Prostate gland (tissue), 2 donors: ENCODE measurements at regions not wholly inside any gene's neighbourhood (a gene's known extent, or its start where the extent isn't known, plus 50 kb on each side); places are given as distances from the start of the nearest gene placed in this dataset.

Experiments
- CTCF ChIP-seq, 4 experiments: fragments of 200-600 bp in 2 of 4; fragments of 450-650 bp in 2 of 4; sonication (generic) in 2 of 4; IDR thresholded peaks; 1 replicate in 3 of 4; 2 replicates in 1 of 4; pipeline ENCODE4 v1.5.1; 2016 to 2019; ENCODE audit warnings: antibody characterized with exemption in 4 of 4, mild to moderate bottlenecking in 2 of 4, moderate library complexity in 2 of 4
- POLR2AphosphoS5 ChIP-seq: sonication (generic); formaldehyde crosslinking; IDR thresholded peaks from one replicate; pipeline ENCODE4 v1.6.1; 2017; ENCODE audit warnings: antibody characterized with exemption

GRCh38 chr13:22210134-22210930 is 539.5 kb downstream of the FGF9 start:
- TF ChIP-seq CTCF (IDR thresholded peaks at IDR 0.05), result no peak
- no peak for TF ChIP-seq POLR2AphosphoS5
